GM19455 (cell line): ENCODE measurements at regions not wholly inside any gene's neighbourhood (a gene's known extent, or its start where the extent isn't known, plus 50 kb on each side); places are given as distances from the start of the nearest gene placed in this dataset.
"Not testable (repeated sequence)": the region's sequence is repeated elsewhere in the genome, so short reads cannot be mapped to it uniquely, and the experiment has no call there.

ENCODE experiments used
- ATAC-seq: cut with Tn5 transposase; IDR thresholded peaks from one replicate; pipeline ENCODE4 v1.9.1; 2021; ENCODE audit not compliant: unreplicated experiment

- ATAC-seq: no peak
Measured at GRCh38 chr2:163122257-163122656, 283.7 kb upstream of the KCNH7 start.

DNA sequence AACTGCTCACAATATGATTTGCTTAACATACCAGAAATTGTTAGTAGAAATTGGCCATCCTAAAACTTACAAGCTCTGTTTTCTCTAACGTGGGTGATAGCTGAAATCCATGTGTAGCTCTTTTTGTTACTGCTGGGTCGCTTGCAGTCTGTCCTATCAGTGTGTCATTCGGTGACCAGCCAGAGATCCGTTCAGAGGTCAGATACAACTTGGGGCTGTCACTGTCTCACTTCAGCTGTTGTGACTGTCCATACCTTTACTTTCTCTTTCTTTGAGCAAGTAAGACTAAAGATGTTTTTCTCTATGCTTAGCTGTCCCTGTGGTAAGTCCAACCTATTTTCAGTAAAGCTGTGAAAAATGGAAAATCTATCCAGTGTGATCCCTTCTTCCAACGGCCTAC, 282.9 kb upstream of the KCNH7 start:
- no peak for ATAC-seq

GRCh38 chr2:163119966-163120365, 281.4 kb upstream of the KCNH7 start:
- ATAC-seq: no peak

DNA sequence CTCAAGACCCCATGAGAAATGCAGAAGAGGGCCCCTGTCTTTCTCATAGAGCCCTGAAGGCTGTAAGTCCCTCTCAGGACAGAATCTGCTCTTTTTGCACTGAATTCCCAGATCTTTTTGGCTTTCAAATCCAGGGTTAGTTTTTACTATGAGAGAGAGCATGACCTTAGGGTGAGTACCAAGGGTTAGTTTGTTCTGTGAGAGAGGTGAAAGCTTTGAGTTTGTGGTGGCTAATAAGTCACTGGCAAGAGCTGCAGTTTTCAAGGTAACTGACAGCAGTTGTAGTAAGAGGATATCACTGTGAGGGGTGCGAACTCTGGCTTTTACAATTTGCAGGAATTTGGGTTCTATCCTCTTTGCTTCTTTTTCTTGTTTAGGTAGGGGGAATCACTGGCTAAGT, 248.4 kb upstream of the KCNH7 start:
- ATAC-seq: no peak

DNA sequence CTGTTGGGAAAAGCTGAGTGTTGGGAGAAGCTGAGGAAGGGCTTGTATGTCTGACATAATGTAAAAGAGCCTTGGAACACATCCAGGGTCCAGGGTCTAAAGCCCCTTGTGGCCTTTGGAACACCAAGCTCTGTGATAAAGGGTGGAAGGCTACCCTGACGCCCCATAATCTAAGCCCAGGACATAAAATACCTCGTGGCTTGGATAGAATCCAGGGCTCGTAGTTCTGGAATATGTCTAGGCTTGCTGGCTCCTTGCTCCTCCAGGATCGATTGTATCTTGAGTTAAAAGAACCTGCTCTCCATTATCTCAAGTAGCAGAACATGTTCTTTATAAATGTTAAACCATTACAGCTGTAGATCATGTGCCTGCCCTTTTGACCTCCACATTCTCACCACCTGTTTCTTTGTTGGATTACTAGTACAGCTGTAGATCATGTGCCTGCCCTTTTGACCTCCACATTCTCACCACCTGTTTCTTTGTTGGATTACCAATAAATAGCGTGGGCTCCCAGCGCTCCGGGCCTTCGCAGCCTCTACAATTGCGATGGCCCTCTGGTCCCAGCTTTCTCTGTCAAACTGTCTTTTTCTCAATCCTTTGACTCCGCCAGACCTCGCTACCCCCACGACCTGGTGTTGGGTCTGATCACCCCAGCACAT, 246.9 kb upstream of the KCNH7 start:
- not testable (repeated sequence) for ATAC-seq

DNA sequence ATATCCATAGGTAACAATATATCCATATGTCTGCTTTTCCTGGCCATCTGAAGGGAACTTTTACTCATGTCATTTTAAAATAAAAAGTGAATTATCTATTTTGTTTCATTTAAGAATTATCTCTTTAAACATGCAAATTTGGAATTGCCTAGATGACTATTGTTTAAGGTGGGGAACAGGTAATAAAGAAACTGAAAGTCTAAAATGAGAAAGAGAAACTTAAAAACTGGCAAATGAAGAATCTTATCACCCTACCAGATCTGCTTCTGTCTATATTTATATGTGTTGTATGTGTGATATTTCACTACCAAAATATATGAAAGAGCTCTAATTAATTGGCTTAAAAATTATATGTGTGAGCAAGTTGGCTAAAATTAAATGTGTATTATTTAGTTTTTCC, 243.2 kb upstream of the KCNH7 start:
- ATAC-seq: no peak

DNA sequence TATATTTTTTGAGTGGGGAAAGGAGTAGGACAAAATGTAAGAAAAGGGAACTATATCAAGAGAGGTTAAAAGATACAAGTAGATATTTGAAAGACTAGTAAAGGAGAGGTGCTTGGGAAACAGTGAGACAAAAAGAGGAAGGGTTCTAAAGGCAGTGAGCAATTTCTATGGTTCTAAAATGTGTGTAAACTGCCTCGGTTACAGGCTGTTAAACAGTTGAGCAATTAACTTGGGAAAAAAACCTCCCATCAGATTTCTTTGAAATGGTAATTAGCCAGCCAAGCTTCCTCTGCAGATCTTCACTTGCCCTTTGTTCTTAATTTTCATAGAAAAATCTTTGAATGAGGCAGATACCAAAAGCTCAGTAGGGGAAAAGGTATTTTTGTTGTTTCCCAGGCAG, 238.7 kb upstream of the KCNH7 start:
- ATAC-seq: no peak

GRCh38 chr2:163066085-163066484, 227.5 kb upstream of the KCNH7 start:
- no peak for ATAC-seq

- ATAC-seq: no peak
Measured at GRCh38 chr2:163062524-163062923, 224.0 kb upstream of the KCNH7 start.

DNA sequence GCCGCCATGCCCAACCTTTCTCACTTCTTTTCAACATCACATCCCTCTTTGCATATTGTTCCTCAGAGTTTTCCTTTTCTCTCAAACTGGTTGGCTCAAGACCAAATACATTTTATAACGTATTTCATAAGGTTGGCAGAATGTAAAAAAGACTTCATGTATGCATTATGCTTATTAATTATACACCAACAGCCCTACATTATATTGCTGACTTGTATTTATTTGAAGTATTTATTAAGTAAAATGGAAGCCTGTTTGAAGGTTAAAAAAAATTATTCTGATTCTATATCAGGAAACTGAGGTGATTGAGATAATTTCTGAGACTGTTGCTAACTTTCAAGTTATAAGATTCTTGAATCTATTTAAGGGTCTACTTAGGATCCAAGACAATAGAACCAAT, 208.0 kb upstream of the KCNH7 start:
- ATAC-seq: no peak

DNA sequence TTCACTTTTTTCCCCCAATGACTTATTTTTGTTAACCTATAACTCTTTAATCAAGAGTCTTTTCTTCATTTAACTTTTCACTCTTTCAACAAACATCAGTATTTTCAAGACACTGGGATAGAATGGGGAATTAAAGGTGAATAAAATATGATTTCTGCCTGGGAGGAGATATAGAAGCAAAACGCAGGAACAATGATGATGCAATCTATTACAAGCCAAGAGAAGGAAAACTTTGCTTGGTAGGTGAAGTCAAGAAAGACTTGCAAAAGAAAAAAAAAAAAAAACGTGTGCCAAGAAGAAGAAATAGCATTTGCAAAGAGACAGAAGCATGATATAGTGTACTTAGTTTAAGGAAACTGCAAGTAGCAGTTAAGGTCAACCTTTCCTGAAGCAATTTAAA, 207.3 kb upstream of the KCNH7 start:
- ATAC-seq: no peak

DNA sequence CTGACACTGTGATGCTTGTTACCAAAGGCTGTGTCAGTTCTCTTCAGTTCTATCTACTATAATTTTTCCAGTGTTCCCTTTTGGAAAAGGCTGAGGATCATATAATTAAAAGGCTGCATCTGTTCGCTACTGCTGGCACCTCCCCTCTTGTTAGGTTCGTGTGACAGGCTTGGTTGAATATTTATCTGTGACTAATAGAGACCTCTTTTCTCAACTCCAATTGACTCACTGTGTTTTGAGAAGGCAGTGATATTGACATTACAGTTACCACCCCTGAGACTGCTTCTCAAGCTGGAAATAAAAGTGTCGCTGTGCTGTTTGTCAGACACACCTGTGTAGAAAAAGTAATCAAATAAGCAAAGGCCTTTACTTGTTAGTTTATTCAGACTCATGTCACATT, 205.5 kb upstream of the KCNH7 start:
- ATAC-seq: no peak

DNA sequence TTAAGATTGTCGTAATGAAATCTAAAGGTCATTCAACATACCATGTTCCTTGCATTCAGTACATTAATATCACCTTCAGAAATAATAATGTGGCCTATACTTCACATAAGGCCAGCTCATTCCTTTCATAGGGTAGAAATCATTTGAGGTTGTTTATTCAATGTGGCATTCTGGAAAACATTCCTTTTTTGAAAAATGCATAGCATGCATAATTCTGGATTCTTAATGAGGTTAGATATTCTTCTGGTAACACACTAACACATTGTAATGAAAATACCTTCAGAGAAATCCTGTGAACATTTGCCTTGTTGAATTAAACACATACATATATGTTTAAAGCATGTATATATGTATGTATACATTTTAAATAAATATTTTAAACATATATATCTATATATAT, 204.6 kb upstream of the KCNH7 start:
- no peak for ATAC-seq

- ATAC-seq: no peak
Measured at GRCh38 chr2:163039266-163039665, 200.7 kb upstream of the KCNH7 start.

GRCh38 chr2:163028807-163029206, 190.2 kb upstream of the KCNH7 start:
- no peak for ATAC-seq

- ATAC-seq: not testable (repeated sequence)
Measured at GRCh38 chr2:163026136-163026775, 187.7 kb upstream of the KCNH7 start.

- ATAC-seq: not testable (repeated sequence)
Measured at GRCh38 chr2:163016882-163017281, 178.3 kb upstream of the KCNH7 start.

- no peak for ATAC-seq
Measured at GRCh38 chr2:163011000-163011399, 172.4 kb upstream of the KCNH7 start.

DNA sequence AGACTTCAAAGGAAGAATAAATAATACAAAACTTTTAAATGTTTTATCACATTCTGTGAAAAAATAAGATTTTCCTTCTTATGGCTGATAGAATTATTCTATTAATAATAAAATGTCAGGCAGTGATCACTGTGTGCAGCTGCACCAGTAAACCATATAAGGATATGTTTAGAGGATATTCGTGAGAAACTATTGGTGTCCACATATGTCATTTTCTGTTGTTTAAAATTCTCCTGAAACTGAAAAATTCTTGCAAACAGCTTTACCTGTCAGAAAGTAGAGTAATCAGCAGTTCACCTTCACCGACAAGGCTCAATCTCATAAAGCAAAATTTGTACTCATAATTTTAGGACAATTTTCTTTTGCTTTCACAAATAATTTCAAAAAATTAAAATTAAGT, 170.1 kb upstream of the KCNH7 start:
- ATAC-seq: no peak

GRCh38 chr2:162994718-162995117, 156.2 kb upstream of the KCNH7 start:
- no peak for ATAC-seq

- ATAC-seq: no peak
Measured at GRCh38 chr2:162992828-162993227, 154.3 kb upstream of the KCNH7 start.

GRCh38 chr2:162989507-162989906, 150.9 kb upstream of the KCNH7 start:
- no peak for ATAC-seq

DNA sequence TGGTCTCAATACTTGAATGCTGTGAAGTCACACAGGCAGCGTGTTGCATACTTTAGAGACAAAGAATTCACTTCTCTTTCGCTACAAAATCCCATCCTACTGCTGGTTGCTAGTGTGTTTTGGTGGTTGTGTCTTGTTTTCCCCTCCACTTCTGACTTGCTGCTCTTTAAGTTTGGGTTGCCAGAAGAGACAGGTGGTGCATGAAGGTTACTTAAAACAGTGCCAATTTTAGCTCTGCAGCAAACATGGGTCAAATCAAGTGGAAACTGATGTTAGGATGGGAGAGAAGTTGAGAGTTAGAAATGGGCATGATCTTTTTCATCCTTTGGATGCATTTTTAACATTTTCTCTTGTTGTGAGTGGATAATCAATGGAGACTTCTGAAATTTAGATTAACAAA, 136.2 kb upstream of the KCNH7 start:
- ATAC-seq: no peak
